Neuronal stem cell (in vitro differentiated cells): ENCODE measurements at regions not wholly inside any gene's neighbourhood (a gene's known extent, or its start where the extent isn't known, plus 50 kb on each side); places are given as distances from the start of the nearest gene placed in this dataset.
A peak's percentile ranks its signal among the peaks of the same experiment; 100 is the strongest.

Source experiments
- DNase-seq: peaks from one replicate; pipeline ENCODE4 v3.0.0-alpha.2; 2013; ENCODE audit warnings: low spot score
- H2AFZ ChIP-seq: one replicate; pipeline ENCODE4 v1.6.1; 2013; ENCODE audit warnings: mild to moderate bottlenecking, low read length, inconsistent platforms
- H2AK5ac ChIP-seq: 2 replicates; pipeline ENCODE4 v1.6.1; 2013; ENCODE audit warnings: low read depth, mild to moderate bottlenecking, inconsistent platforms, low read length, moderate library complexity, mixed read lengths
- H2BK120ac ChIP-seq: 2 replicates; pipeline ENCODE4 v1.6.1; 2013; ENCODE audit warnings: low read depth, mild to moderate bottlenecking, inconsistent platforms, low read length, moderate library complexity, mixed read lengths
- H2BK12ac ChIP-seq: one replicate; pipeline ENCODE4 v1.6.1; 2013; ENCODE audit warnings: low read length, inconsistent platforms
- H2BK15ac ChIP-seq: 2 replicates; pipeline ENCODE4 v1.6.1; 2013; ENCODE audit warnings: mild to moderate bottlenecking, low read length, inconsistent platforms, mixed read lengths
- H2BK5ac ChIP-seq: one replicate; pipeline ENCODE4 v1.6.1; 2013; ENCODE audit warnings: inconsistent platforms, mild to moderate bottlenecking, low read length, moderate library complexity
- H3K14ac ChIP-seq: one replicate; pipeline ENCODE4 v1.6.1; 2013; ENCODE audit warnings: low read length, inconsistent platforms
- H3K18ac ChIP-seq: 2 replicates; pipeline ENCODE4 v1.6.1; 2013; ENCODE audit warnings: low read length, inconsistent platforms
- H3K23ac ChIP-seq: 2 replicates; pipeline ENCODE4 v1.6.1; 2013; ENCODE audit warnings: low read depth, mild to moderate bottlenecking, mixed read lengths, low read length, inconsistent platforms; ENCODE audit not compliant: poor library complexity
- H3K27ac ChIP-seq: replicated peaks from 3 replicates; pipeline ENCODE4 v1.5.1; 2013; ENCODE audit warnings: low read length, inconsistent platforms
- H3K27me3 ChIP-seq, 3 experiments: 2 replicates each; pipeline ENCODE4 v1.6.1; 2013; ENCODE audit warnings: low read length in 3 of 3, mild to moderate bottlenecking in 2 of 3, inconsistent platforms in 1 of 3, low read depth in 1 of 3, mixed read lengths in 1 of 3, moderate library complexity in 1 of 3; ENCODE audit not compliant: control insufficient read depth in 3 of 3, insufficient read depth in 3 of 3
- H3K36me3 ChIP-seq, 2 donors: replicated peaks in 1 of 2; 2 replicates each; pipeline ENCODE4 v1.6.1; 2013; ENCODE audit warnings: low read length in 2 of 2; ENCODE audit not compliant: control insufficient read depth in 2 of 2, insufficient read depth in 2 of 2
- H3K4ac ChIP-seq: 2 replicates; pipeline ENCODE4 v1.6.1; 2013; ENCODE audit warnings: inconsistent platforms, mild to moderate bottlenecking, low read length, moderate library complexity
- H3K4me1 ChIP-seq, 2 donors: 1 replicate in 1 of 2; 2 replicates in 1 of 2; pipeline ENCODE4 v1.6.1; 2013; ENCODE audit warnings: low read length in 2 of 2, low read depth in 1 of 2; ENCODE audit not compliant: control insufficient read depth in 2 of 2, insufficient read depth in 1 of 2
- H3K4me2 ChIP-seq: one replicate; pipeline ENCODE4 v1.6.1; 2013; ENCODE audit warnings: mild to moderate bottlenecking, low read length, inconsistent platforms; ENCODE audit not compliant: insufficient read depth, poor library complexity, severe bottlenecking
- H3K4me3 ChIP-seq, 2 donors: 2 replicates each; pipeline ENCODE4 v1.5.1; 2013; ENCODE audit warnings: low read length in 2 of 2, mild to moderate bottlenecking in 2 of 2, inconsistent platforms in 1 of 2, moderate library complexity in 1 of 2
- H3K79me1 ChIP-seq: one replicate; pipeline ENCODE4 v1.6.1; 2013; ENCODE audit warnings: low read depth, mild to moderate bottlenecking, inconsistent platforms, low read length, moderate library complexity
- H3K9ac ChIP-seq: one replicate; pipeline ENCODE4 v1.6.1; 2013; ENCODE audit warnings: mild to moderate bottlenecking, low read depth, low read length, inconsistent platforms; ENCODE audit not compliant: poor library complexity
- H3K9me3 ChIP-seq, 2 donors: replicated peaks in 1 of 2; 2 replicates each; pipeline versions ENCODE3 to v1.6.1; 2013; ENCODE audit warnings: low read length in 2 of 2, mild to moderate bottlenecking in 2 of 2, inconsistent platforms in 1 of 2, low read depth in 1 of 2, mixed read lengths in 1 of 2, moderate library complexity in 1 of 2; ENCODE audit not compliant: control insufficient read depth in 2 of 2, insufficient read depth in 1 of 2
- H4K8ac ChIP-seq: one replicate; pipeline ENCODE4 v1.6.1; 2013; ENCODE audit warnings: low read depth, mild to moderate bottlenecking, inconsistent platforms, low read length, moderate library complexity
- H4K91ac ChIP-seq: one replicate; pipeline ENCODE4 v1.6.1; 2013; ENCODE audit warnings: low read length, low read depth, mild to moderate bottlenecking, inconsistent platforms; ENCODE audit not compliant: poor library complexity
- WGBS, 2 donors: extraction: QIAGEN DNeasy Blood & Tissue Kit; methylation state at CpG; one replicate each; pipeline ENCODE4 v1.1.7; 2013; ENCODE audit warnings: missing lambda C conversion rate in 2 of 2, mixed read lengths in 1 of 2; ENCODE audit not compliant: insufficient read length in 2 of 2, insufficient replicate concordance in 1 of 2; ENCODE audit errors: extremely low coverage in 2 of 2; 5-methylcytosine and 5-hydroxymethylcytosine counted together

- Histone ChIP-seq H4K8ac (no peak overlapping the region), H3K27me3 (no peaks in the 10 kb centered on the region), H3K4ac (no peak overlapping the region), H3K4me3 (no peak overlapping the region), H2BK5ac (no peak overlapping the region), H3K79me1 (no peaks in the 10 kb centered on the region), H3K9ac (no peak overlapping the region), H2AK5ac (no peak overlapping the region), H3K27ac (no peak overlapping the region), H2BK12ac (no peak overlapping the region), H2AFZ (no peak overlapping the region), H3K14ac (no peak overlapping the region), H3K4me2 (no peak overlapping the region), H3K9me3 (no peaks in the 10 kb centered on the region), H3K4me1 (no peaks in the 10 kb centered on the region), H2BK15ac (no peak overlapping the region), H3K36me3 (no peaks in the 10 kb centered on the region), H3K23ac (no peak overlapping the region), H2BK120ac (no peak overlapping the region), H3K18ac (no peak overlapping the region), H4K91ac (no peak overlapping the region)
- DNase-seq, result no peak
- no CpG with 5 or more reads among the region's 3 CpGs for WGBS, 2 donors
Measured at GRCh38 chr4:35926788-35927187, 317.5 kb downstream of the ARAP2 start.

- Histone ChIP-seq H2AK5ac (no peak overlapping the region), H3K27ac (no peak overlapping the region), H3K79me1 (no peaks in the 10 kb centered on the region), H3K18ac (no peak overlapping the region), H2BK5ac (no peak overlapping the region), H2BK120ac (no peak overlapping the region), H3K4me2 (no peak overlapping the region), H3K36me3 (no peaks in the 10 kb centered on the region), H2BK12ac (no peak overlapping the region), H4K91ac (no peak overlapping the region), H4K8ac (no peak overlapping the region), H3K4me1 (peaks cover 0 to 2% of the 10 kb centered on the region in 2 donors), H3K23ac (no peak overlapping the region), H3K9me3 (no peaks in the 10 kb centered on the region), H3K4me3 (no peak overlapping the region), H3K9ac (no peak overlapping the region), H3K4ac (no peak overlapping the region), H2AFZ (no peak overlapping the region), H3K27me3 (no peaks in the 10 kb centered on the region), H2BK15ac (no peak overlapping the region), H3K14ac (no peak overlapping the region)
- no peak for DNase-seq
- WGBS, 2 donors, result no CpG with 5 or more reads among the region's 3 CpGs
Measured at GRCh38 chr4:35933901-35934300, 310.4 kb downstream of the ARAP2 start.

GRCh38 chr4:35934320-35934981 lies 309.9 kb downstream of the ARAP2 start:
- DNase-seq, result peak; percentile 39

GRCh38 chr4:35938936-35939335 lies 305.4 kb downstream of the ARAP2 start:
- H2BK15ac ChIP-seq, result no peak overlapping the region
- no peak for DNase-seq
- H2BK12ac ChIP-seq, result no peak overlapping the region
- no peak overlapping the region for H2BK120ac ChIP-seq
- H3K18ac ChIP-seq, result no peak overlapping the region
- no peak overlapping the region for H4K91ac ChIP-seq
- no peak overlapping the region for H3K4me3 ChIP-seq
- H3K23ac ChIP-seq, result no peak overlapping the region
- no peak overlapping the region for H3K4ac ChIP-seq
- H3K14ac ChIP-seq, result no peak overlapping the region
- no peak overlapping the region for H4K8ac ChIP-seq
- H2AFZ ChIP-seq, result no peak overlapping the region
- no peak overlapping the region for H3K4me2 ChIP-seq
- no peaks in the 10 kb centered on the region for H3K36me3 ChIP-seq
- no peak overlapping the region for H2BK5ac ChIP-seq
- no CpG with 5 or more reads among the region's 3 CpGs for WGBS, 2 donors
- H3K9ac ChIP-seq, result no peak overlapping the region
- no peaks in the 10 kb centered on the region for H3K27me3 ChIP-seq
- H2AK5ac ChIP-seq, result no peak overlapping the region
- no peak overlapping the region for H3K27ac ChIP-seq
- peaks cover 0 to 1% of the 10 kb centered on the region in 2 donors for H3K4me1 ChIP-seq
- H3K79me1 ChIP-seq, result no peaks in the 10 kb centered on the region
- H3K9me3 ChIP-seq, result no peaks in the 10 kb centered on the region

More at GRCh38 chr4:35934320-35934981, 309.9 kb downstream of the ARAP2 start:
- Histone ChIP-seq H3K23ac (no peak overlapping the region), H3K79me1 (no peaks in the 10 kb centered on the region), H4K91ac (no peak overlapping the region), H3K4ac (no peak overlapping the region), H4K8ac (no peak overlapping the region), H3K4me2 (no peak overlapping the region), H3K36me3 (no peaks in the 10 kb centered on the region), H2BK12ac (no peak overlapping the region), H2AFZ (no peak overlapping the region), H3K9ac (no peak overlapping the region), H3K14ac (no peak overlapping the region), H2BK15ac (no peak overlapping the region), H2BK120ac (no peak overlapping the region), H2AK5ac (no peak overlapping the region), H3K4me1 (peaks cover 0 to 2% of the 10 kb centered on the region in 2 donors), H3K4me3 (no peak overlapping the region), H3K18ac (no peak overlapping the region), H3K27me3 (no peaks in the 10 kb centered on the region), H3K27ac (no peak overlapping the region), H2BK5ac (no peak overlapping the region), H3K9me3 (no peaks in the 10 kb centered on the region)
- no CpG with 5 or more reads among the region's 5 CpGs for WGBS, 2 donors
